Right kidney (tissue), 1 donor: ENCODE measurements at regions not wholly inside any gene's neighbourhood (a gene's known extent, or its start where the extent isn't known, plus 50 kb on each side); places are given as distances from the start of the nearest gene placed in this dataset.

Experiments used
- DNase-seq: peaks from one replicate; pipeline ENCODE4 v3.0.0-alpha.2; 2016

DNA sequence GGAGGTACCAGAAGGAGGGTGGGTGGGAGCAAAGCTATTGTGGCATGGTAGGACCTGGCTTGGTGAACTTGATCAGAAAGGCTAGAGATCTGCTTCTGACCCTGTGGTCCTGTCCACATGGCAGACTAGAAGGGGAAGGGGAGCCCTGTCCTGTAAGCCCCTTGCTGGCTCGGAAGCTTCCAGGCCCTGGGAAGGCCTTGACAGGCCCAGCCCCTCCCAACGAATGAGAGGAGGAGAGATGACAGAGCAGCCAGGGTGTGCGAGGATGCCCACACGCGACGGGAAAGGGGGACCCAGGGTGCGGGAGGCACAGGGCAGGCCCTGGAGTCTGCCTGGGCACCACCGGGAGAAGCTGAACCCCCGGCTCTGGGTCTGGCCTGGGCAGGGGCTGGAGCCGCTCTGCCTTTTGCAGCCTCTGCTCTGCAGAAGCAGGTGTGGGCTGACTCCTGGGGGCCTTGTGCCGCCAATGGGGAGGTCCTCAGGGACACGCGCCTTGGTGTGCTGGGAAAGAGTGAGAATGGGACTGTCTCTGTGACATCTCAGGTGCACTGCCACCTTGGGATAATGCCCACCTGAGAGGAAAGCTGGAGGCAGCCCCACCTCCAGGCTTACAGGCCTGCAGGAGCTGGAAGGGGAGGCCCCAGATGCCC lies 1447.5 kb downstream of the BRD1 start:
- no peak for DNase-seq

DNA sequence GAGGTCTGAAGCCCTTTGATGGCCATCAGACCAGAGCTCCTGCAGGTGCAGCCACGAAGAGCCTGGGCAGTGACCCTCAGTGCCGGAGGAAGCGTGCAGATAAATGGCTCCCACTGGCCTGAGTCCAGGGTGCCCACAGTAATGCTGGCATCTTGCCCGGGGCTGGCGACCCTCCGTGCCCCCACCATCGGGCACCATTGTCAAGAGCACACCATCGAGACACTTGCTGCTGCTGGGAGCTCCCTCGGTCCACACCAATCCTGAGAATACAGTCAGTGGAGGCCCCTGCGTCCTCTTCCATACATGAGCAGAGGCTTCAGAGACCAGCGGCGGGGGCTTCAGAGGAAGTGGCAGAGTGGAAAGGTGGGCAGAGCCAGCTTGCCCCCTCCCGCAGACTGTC lies 1448.3 kb downstream of the BRD1 start:
- DNase-seq: no peak

GRCh38 chr22:48378673-48379072 lies 1449.0 kb downstream of the BRD1 start:
- DNase-seq: no peak

- no peak for DNase-seq
Measured at GRCh38 chr22:48376936-48377712, 1450.5 kb downstream of the BRD1 start.

DNA sequence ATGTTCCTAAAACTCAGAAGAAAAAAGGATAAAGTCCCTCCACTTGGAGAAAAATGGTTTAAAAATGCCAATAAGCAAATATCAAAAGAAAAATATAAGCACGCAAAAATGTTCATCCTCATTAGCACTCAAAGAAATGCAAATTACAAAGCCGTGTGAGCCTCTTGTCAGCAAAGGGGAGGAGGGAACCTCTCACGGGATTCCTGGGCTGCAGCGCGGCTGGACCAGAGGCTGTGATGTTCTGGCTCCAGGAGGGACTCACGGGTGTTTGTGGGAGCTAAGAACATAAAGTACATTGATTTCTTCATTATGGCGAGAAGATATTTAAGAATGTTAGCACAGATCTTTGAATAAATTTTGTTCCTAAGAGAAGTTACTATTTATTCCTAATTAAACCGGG lies 1451.2 kb downstream of the BRD1 start:
- no peak for DNase-seq

DNA sequence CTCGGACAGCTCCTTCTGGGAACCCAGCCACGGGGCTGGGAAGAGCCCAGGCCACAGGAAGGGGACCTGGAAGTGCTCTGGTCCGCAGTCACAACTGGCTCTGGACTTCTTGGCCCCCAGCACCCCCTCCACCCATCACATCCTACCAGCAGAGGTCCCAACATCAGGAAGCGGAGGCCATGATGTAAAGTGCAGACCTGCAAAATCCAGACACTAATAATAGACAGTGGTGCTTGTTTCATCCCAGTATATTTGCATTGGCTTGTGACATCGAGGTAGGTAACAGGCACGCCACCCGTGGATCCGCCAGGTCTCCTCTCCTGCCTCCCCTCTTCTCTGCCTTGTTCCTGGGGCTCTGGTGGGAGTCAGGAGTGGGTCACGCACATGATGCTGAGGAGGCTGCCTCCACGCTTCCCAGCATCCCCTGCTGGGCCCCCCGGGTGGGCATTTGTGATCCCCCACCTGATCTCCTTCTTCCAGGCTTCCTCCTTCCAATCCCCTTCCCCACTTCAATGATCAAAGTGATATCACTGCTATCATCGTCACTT lies 1454.0 kb downstream of the BRD1 start:
- DNase-seq: no peak

DNA sequence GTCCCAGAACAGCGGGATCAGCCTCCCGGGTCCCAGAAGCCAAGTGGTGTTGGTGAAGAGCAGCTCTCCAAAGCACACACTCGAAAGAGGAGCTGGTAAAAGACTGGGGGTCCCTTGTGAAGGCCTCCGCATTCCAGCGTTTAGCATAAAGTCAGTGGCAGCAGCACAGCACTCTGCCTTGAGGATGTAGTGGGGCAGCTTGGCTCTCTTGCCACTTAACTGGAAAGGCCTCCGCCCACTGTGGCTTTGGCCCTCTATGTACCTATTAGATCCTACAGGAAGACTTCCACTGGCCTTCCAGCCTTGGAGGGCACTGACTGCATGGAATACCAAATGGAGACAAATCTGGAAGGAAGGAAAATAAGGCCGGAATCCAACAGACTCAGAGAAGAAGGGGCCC lies 1455.3 kb downstream of the BRD1 start:
- DNase-seq: no peak

DNA sequence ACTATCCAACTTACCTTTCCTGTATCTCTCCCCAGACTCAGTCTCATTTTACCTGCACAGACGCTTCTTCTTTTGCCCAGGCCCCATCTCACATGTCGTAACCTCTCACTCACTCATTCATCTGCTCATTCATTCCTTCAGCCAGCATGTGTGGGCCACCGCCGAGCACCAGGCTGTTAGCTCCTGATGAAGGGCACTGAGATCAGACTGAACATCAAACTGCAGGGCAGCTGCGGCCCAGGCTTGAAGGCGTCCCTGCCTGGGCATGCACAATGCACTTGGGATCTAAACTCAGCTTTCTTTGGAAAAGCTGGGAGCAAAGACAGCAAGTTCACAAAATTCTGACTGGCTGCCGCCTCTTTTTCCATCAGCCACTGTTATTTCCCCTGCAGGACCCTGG lies 1456.3 kb downstream of the BRD1 start:
- no peak for DNase-seq

DNA sequence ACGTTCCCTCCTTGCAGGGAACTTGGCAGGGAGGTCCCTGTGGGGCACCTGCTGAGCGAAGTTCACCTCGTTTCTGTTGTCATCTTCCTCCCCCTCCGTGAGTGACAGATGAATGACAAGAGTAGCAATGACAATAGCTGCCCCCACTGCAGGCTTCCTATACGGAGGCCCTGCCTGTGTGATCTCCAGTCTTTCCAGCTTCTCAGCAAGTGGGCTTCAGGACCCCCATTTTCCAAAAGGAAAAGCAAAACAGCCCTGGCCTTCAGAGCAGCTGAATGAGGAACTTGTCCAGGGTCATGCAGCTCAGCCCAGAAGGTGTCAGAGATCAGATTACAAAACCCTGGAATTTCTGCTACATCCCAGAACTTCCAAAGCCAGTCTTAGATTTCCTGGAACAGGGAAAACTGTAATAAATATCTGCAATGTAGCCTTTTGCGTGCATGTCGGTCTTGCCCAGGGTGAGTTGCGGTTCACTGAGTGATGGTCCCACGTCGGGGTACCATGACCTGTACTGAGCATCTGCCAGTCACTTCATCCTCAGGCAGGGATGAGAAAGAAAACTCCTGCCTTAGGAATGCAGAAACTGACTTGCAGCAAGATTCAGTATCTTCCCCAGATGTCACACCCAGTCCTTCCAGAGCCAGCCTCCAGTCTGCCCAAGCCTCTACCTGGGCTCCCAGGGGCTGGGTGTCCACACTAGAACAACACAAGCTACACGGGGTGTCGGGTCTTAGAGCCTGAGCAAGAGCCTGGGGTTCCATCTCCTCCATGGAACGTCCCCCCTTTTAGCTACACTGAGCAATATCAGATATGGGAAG lies 1457.0 kb downstream of the BRD1 start:
- DNase-seq: no peak

- DNase-seq: no peak
Measured at GRCh38 chr22:48369789-48370507, 1457.7 kb downstream of the BRD1 start.

- DNase-seq: no peak
Measured at GRCh38 chr22:48368975-48369525, 1458.6 kb downstream of the BRD1 start.

- DNase-seq: no peak
Measured at GRCh38 chr22:48367731-48368130, 1459.9 kb downstream of the BRD1 start.

- DNase-seq: no peak
Measured at GRCh38 chr22:48366591-48366990, 1461.1 kb downstream of the BRD1 start.

GRCh38 chr22:48366056-48366455 lies 1461.6 kb downstream of the BRD1 start:
- no peak for DNase-seq

GRCh38 chr22:48365386-48365785 lies 1462.3 kb downstream of the BRD1 start:
- DNase-seq: no peak

DNA sequence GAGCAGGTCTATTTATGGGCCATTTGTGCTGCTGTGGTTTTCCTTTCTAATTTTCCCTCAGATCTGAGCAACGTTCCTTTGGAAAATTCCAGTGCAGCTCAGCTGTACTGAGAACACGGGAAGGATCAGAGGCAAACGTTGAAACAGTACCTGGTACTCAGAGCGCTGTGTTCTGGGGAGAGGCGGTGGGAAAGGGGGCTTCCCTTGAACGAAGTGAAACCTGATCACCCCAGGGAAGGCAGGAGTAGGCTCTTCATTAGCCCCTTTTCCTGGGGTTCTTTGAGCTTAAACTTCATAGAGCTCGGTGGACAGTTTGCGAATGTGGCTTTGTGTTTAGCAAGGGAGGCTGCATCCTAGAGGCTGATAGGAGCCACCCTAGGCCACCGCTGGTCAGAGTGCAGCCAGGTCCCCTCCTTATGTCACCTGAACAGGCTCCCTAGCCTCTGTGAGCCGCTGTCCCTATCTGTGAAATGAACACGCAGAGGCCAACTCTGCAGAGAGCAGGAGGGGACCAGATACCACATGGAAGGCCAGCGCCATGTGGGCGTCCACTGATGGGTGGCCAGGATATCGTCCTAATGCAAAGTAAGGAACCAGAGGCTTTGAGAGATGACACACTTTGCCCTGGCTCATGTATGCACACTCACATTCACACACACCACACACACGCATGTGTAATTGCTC lies 1464.8 kb downstream of the BRD1 start:
- no peak for DNase-seq

- no peak for DNase-seq
Measured at GRCh38 chr22:48361099-48361639, 1466.5 kb downstream of the BRD1 start.

- DNase-seq: no peak
Measured at GRCh38 chr22:48359613-48359965, 1468.1 kb downstream of the BRD1 start.

DNA sequence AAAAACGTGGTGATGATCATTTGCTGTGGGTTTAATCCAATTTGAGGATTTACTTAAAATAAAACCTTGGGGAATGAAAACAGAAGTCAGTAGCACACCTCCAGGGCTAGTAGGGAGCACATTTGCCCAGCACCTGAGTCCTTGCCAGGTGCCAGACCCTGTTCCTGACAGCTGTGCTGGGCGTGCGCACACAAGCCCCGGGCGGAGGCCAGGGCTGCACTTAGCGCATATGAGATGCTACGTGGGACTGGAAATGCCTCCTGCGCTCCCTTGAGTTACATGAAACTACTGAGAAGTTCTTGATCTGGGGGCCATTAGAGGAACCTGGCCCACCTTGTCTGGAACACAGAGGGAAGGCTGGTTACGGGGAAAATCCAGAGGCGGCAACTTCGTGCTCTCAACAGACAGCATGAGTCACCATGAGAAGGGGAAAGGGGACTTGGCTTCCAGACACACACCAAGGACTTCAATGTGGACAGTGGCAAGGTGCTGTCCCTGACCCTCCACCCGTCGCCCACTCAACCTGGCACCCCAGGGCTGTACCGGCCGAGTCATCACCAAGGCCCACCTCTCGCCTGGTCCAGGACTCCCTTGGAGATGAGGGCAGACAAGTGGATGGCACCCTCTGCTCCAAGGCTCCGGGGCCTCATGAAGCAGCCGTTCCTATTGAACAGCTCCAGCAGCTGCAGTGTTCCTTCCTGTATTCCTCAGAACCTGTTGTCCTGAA lies 1468.6 kb downstream of the BRD1 start:
- DNase-seq: no peak

DNA sequence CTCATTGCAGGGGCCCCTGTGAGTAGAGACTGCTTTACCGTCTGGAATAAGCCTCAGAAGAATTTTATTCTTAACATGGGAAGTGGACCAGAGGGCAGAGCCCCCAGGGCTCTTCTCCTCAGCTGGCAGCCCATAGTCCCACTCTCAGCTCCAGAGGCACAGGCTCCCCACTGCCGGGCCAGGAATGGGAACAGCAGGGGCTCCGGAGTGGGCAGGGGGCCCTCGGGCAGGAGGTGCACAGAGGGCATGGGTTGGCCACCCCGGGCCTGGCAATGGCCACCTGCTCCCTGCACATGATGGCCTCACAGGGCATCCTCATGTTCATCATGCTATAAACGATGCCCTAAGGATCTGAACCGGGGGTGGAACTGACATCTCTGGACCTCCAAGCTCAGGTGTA lies 1469.7 kb downstream of the BRD1 start:
- no peak for DNase-seq
